Liver (tissue), 8 donors: ENCODE measurements at regions not wholly inside any gene's neighbourhood (a gene's known extent, or its start where the extent isn't known, plus 50 kb on each side); places are given as distances from the start of the nearest gene placed in this dataset.

Experiments
- DNase-seq: peaks from one replicate; pipeline ENCODE4 v3.0.0-alpha.2; 2017; ENCODE audit warnings: low spot score
- H3K27ac ChIP-seq, 2 donors: one replicate each; pipeline ENCODE4 v1.7.0; 2013; ENCODE audit warnings: inconsistent platforms in 2 of 2, low read length in 2 of 2, control low read depth in 1 of 2, low read depth in 1 of 2, mild to moderate bottlenecking in 1 of 2
- H3K27me3 ChIP-seq, 4 donors: one replicate each; pipeline versions ENCODE4 v1.6.1 to v1.7.0; 2013; ENCODE audit warnings: low read length in 3 of 4, inconsistent platforms in 1 of 4, mild to moderate bottlenecking in 1 of 4, moderate library complexity in 1 of 4; ENCODE audit not compliant: control insufficient read depth in 4 of 4, insufficient read depth in 4 of 4
- H3K36me3 ChIP-seq, 4 donors: one replicate each; pipeline versions ENCODE4 v1.6.1 to v1.7.0; 2013; ENCODE audit warnings: low read length in 3 of 4, mild to moderate bottlenecking in 3 of 4, low read depth in 1 of 4, moderate library complexity in 1 of 4; ENCODE audit not compliant: control insufficient read depth in 4 of 4, insufficient read depth in 3 of 4
- H3K4me1 ChIP-seq, 4 donors: one replicate each; pipeline versions ENCODE4 v1.6.1 to v1.7.0; 2013; ENCODE audit warnings: low read length in 3 of 4, mild to moderate bottlenecking in 3 of 4, moderate library complexity in 1 of 4; ENCODE audit not compliant: control insufficient read depth in 4 of 4, insufficient read depth in 4 of 4
- H3K4me3 ChIP-seq, 3 donors: one replicate each; pipeline versions ENCODE4 v1.6.1 to v1.7.0; 2013; ENCODE audit warnings: low read length in 3 of 3, control low read depth in 1 of 3, low read depth in 1 of 3, mild to moderate bottlenecking in 1 of 3
- H3K9ac ChIP-seq, 2 donors: one replicate each; pipeline ENCODE4 v1.7.0; 2013; ENCODE audit warnings: low read length in 2 of 2, mild to moderate bottlenecking in 2 of 2, moderate library complexity in 2 of 2, control low read depth in 1 of 2, low read depth in 1 of 2
- H3K9me3 ChIP-seq, 4 donors: one replicate each; pipeline versions ENCODE4 v1.6.1 to v1.7.0; 2013; ENCODE audit warnings: low read length in 3 of 4; ENCODE audit not compliant: control insufficient read depth in 4 of 4
- EGR1 ChIP-seq, 2 donors: IDR thresholded peaks; 2 replicates each; pipeline ENCODE4 v1.6.1; 2016 to 2018; ENCODE audit warnings: antibody characterized with exemption in 2 of 2, low read depth in 2 of 2
- FOXA1 ChIP-seq: IDR thresholded peaks from 2 replicates; pipeline ENCODE4 v1.6.1; 2016; ENCODE audit warnings: antibody characterized with exemption
- FOXA2 ChIP-seq: IDR thresholded peaks from 2 replicates; pipeline ENCODE4 v1.6.1; 2016; ENCODE audit warnings: antibody characterized with exemption
- GABPA ChIP-seq, 2 donors: IDR thresholded peaks in 1 of 2; conservative IDR thresholded peaks in 1 of 2; 2 replicates each; pipeline ENCODE4 v1.6.1; 2016; ENCODE audit warnings: antibody characterized with exemption in 2 of 2, mild to moderate bottlenecking in 1 of 2, moderate library complexity in 1 of 2
- HNF4A ChIP-seq, 2 donors: conservative IDR thresholded peaks; 2 replicates each; pipeline ENCODE4 v1.6.1; 2016; ENCODE audit warnings: antibody characterized with exemption in 2 of 2, mild to moderate bottlenecking in 2 of 2
- JUND ChIP-seq, 2 donors: IDR thresholded peaks; 2 replicates each; pipeline ENCODE4 v1.6.1; 2016; ENCODE audit warnings: antibody characterized with exemption in 2 of 2
- NR2F2 ChIP-seq: IDR thresholded peaks from 2 replicates; pipeline ENCODE4 v1.6.1; 2016; ENCODE audit warnings: antibody characterized with exemption
- RAD21 ChIP-seq, 2 donors: IDR thresholded peaks; 2 replicates each; pipeline ENCODE4 v1.6.1; 2016; ENCODE audit warnings: antibody characterized with exemption in 2 of 2, mild to moderate bottlenecking in 2 of 2
- SP1 ChIP-seq: IDR thresholded peaks from 2 replicates; pipeline ENCODE4 v1.6.1; 2018; ENCODE audit warnings: antibody characterized with exemption, mild to moderate bottlenecking
- TAF1 ChIP-seq: conservative IDR thresholded peaks from 2 replicates; pipeline ENCODE4 v1.6.1; 2016; ENCODE audit warnings: antibody characterized with exemption, mild to moderate bottlenecking
- YY1 ChIP-seq: IDR thresholded peaks from 2 replicates; pipeline ENCODE4 v1.6.1; 2016; ENCODE audit warnings: antibody characterized with exemption, mild to moderate bottlenecking
- WGBS: extraction: QIAGEN DNeasy Blood & Tissue Kit; methylation state at CpG from one replicate; pipeline ENCODE4 v1.1.7; 2013; 5-methylcytosine and 5-hydroxymethylcytosine counted together
- TF ChIP-seq, protein P1 (sequence below): IDR thresholded peaks from 2 replicates; pipeline ENCODE4 v1.6.1; 2016; ENCODE audit warnings: antibody characterized with exemption
- TF ChIP-seq, protein P2 (sequence below): IDR thresholded peaks from 2 replicates; pipeline ENCODE4 v1.6.1; 2016; ENCODE audit warnings: antibody characterized with exemption
- TF ChIP-seq, protein P3 (sequence below): IDR thresholded peaks from 2 replicates; pipeline ENCODE4 v1.6.1; 2016; ENCODE audit warnings: antibody characterized with exemption
- TF ChIP-seq, protein P4 (sequence below): fragments of 150-350 bp; IDR thresholded peaks from 2 replicates; pipeline ENCODE4 v1.5.1; 2017; ENCODE audit warnings: improper control_type of control experiment, low read depth, low read length; ENCODE audit not compliant: missing input control
- TF ChIP-seq, protein P5 (sequence below): IDR thresholded peaks from 2 replicates; pipeline ENCODE4 v1.6.1; 2016; ENCODE audit warnings: antibody characterized with exemption, mild to moderate bottlenecking
- donor health status: healthy.
- donor health status: healthy.
- donor health status: healthy.
- donor health status: healthy.
- donor health status: healthy.

DNA sequence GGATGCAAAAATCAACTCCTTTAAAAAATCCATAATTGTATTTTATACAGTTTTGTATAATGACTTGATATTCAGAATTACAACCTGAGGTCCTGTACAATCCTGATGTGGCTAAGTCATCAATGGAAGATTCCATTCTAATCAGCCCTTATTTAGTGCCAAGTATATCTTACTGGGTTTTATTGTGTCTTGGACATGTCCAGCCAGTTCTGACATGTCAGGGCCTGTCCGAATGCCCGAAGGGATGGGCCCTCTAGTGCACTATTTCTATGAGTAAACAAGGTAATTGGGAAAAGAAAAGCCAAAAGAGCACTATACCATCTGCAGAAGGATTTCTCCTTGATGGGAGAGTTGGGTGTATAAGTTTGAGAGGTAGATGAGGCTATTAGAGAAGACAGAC lies 412.9 kb downstream of the METTL15 start:
- H3K4me1 ChIP-seq, result no peaks in the 10 kb centered on the region
- no peak for DNase-seq
- no peak overlapping the region for H3K27ac ChIP-seq
- 94% methylated on average over 2 of the region's 2 CpGs for WGBS
- TF ChIP-seq FOXA1 (no peak), SP1 (no peak), RAD21 (IDR thresholded peaks at IDR 0.05) (no peak), FOXA2 (no peak), HNF4A (conservative IDR thresholded peaks at IDR 0.05) (no peak), GABPA (IDR thresholded peaks at IDR 0.05 in 1 of 2, conservative IDR thresholded peaks at IDR 0.05 in 1 of 2) (no peak), TAF1 (no peak), YY1 (no peak)
- TF ChIP-seq, protein P1, sequence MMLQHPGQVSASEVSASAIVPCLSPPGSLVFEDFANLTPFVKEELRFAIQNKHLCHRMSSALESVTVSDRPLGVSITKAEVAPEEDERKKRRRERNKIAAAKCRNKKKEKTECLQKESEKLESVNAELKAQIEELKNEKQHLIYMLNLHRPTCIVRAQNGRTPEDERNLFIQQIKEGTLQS, result no peak
- TF ChIP-seq, protein P2, sequence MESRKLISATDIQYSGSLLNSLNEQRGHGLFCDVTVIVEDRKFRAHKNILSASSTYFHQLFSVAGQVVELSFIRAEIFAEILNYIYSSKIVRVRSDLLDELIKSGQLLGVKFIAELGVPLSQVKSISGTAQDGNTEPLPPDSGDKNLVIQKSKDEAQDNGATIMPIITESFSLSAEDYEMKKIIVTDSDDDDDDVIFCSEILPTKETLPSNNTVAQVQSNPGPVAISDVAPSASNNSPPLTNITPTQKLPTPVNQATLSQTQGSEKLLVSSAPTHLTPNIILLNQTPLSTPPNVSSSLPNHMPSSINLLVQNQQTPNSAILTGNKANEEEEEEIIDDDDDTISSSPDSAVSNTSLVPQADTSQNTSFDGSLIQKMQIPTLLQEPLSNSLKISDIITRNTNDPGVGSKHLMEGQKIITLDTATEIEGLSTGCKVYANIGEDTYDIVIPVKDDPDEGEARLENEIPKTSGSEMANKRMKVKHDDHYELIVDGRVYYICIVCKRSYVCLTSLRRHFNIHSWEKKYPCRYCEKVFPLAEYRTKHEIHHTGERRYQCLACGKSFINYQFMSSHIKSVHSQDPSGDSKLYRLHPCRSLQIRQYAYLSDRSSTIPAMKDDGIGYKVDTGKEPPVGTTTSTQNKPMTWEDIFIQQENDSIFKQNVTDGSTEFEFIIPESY, result no peak
- no peaks in the 10 kb centered on the region for H3K36me3 ChIP-seq
- no peak overlapping the region for H3K9ac ChIP-seq
- no peak overlapping the region for H3K4me3 ChIP-seq
- no peaks in the 10 kb centered on the region for H3K27me3 ChIP-seq
- H3K9me3 ChIP-seq, result peaks cover 0 to 6% (median 2%) of the 10 kb centered on the region in 4 donors

DNA sequence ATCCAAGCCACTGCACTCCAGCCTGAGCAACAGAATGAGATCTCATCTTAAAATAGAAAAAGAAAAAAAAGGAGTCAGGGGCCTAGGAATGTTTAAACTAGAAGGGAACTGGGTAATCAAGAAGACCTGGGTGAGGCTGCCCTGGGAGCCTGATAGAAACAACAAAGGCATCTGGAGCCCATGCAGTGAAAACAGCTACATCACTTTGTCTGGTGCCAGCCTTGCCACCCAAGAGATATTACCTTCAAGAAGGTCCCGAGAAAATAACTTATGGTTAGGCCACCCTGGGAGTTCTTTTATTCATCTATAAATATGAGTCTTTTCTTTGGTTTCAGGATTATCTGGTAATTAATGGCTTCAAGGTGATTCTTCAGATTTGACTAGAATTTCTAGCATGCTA lies 412.1 kb downstream of the METTL15 start:
- Histone ChIP-seq H3K36me3 (no peaks in the 10 kb centered on the region), H3K4me1 (no peaks in the 10 kb centered on the region), H3K4me3 (no peak overlapping the region), H3K27ac (no peak overlapping the region), H3K27me3 (no peaks in the 10 kb centered on the region), H3K9ac (no peak overlapping the region), H3K9me3 (peaks cover 0 to 1% (median 0%) of the 10 kb centered on the region in 4 donors)
- TF ChIP-seq, protein P3, sequence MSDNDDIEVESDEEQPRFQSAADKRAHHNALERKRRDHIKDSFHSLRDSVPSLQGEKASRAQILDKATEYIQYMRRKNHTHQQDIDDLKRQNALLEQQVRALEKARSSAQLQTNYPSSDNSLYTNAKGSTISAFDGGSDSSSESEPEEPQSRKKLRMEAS, result no peak
- TF ChIP-seq HNF4A (conservative IDR thresholded peaks at IDR 0.05) (no peak), YY1 (no peak), TAF1 (no peak), RAD21 (IDR thresholded peaks at IDR 0.05) (no peak), EGR1 (IDR thresholded peaks at IDR 0.05; ENCODE audit: low read depth in 2 of 2) (no peak), FOXA1 (no peak), NR2F2 (no peak), JUND (IDR thresholded peaks at IDR 0.05) (no peak)
- TF ChIP-seq, protein P1, result no peak
- TF ChIP-seq, protein P2, result no peak
- TF ChIP-seq, protein P4, sequence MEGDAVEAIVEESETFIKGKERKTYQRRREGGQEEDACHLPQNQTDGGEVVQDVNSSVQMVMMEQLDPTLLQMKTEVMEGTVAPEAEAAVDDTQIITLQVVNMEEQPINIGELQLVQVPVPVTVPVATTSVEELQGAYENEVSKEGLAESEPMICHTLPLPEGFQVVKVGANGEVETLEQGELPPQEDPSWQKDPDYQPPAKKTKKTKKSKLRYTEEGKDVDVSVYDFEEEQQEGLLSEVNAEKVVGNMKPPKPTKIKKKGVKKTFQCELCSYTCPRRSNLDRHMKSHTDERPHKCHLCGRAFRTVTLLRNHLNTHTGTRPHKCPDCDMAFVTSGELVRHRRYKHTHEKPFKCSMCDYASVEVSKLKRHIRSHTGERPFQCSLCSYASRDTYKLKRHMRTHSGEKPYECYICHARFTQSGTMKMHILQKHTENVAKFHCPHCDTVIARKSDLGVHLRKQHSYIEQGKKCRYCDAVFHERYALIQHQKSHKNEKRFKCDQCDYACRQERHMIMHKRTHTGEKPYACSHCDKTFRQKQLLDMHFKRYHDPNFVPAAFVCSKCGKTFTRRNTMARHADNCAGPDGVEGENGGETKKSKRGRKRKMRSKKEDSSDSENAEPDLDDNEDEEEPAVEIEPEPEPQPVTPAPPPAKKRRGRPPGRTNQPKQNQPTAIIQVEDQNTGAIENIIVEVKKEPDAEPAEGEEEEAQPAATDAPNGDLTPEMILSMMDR, result no peak
- TF ChIP-seq, protein P5, sequence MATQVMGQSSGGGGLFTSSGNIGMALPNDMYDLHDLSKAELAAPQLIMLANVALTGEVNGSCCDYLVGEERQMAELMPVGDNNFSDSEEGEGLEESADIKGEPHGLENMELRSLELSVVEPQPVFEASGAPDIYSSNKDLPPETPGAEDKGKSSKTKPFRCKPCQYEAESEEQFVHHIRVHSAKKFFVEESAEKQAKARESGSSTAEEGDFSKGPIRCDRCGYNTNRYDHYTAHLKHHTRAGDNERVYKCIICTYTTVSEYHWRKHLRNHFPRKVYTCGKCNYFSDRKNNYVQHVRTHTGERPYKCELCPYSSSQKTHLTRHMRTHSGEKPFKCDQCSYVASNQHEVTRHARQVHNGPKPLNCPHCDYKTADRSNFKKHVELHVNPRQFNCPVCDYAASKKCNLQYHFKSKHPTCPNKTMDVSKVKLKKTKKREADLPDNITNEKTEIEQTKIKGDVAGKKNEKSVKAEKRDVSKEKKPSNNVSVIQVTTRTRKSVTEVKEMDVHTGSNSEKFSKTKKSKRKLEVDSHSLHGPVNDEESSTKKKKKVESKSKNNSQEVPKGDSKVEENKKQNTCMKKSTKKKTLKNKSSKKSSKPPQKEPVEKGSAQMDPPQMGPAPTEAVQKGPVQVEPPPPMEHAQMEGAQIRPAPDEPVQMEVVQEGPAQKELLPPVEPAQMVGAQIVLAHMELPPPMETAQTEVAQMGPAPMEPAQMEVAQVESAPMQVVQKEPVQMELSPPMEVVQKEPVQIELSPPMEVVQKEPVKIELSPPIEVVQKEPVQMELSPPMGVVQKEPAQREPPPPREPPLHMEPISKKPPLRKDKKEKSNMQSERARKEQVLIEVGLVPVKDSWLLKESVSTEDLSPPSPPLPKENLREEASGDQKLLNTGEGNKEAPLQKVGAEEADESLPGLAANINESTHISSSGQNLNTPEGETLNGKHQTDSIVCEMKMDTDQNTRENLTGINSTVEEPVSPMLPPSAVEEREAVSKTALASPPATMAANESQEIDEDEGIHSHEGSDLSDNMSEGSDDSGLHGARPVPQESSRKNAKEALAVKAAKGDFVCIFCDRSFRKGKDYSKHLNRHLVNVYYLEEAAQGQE, result no peak
- no peak for DNase-seq
- 95% methylated on average over 1 of the region's 1 CpG for WGBS
